GM23338 (cell line): ENCODE measurements at regions not wholly inside any gene's neighbourhood (a gene's known extent, or its start where the extent isn't known, plus 50 kb on each side); places are given as distances from the start of the nearest gene placed in this dataset.

Source experiments
- ATAC-seq: fragments of 200-7000 bp; cut with Tn5 transposase; 3 replicates; pipeline ENCODE4 v1.9.1; 2020
- DNase-seq: peaks from one replicate; pipeline ENCODE4 v3.0.0-alpha.2; 2015; ENCODE audit warnings: low spot score
- H2AFZ ChIP-seq: fragments of 200-600 bp; sonication (generic); 2 replicates; pipeline ENCODE4 v1.8.0; 2016; ENCODE audit warnings: antibody characterized with exemption, mild to moderate bottlenecking, moderate library complexity
- H3F3A ChIP-seq: fragments of 200-600 bp; sonication (generic); replicated peaks from 2 replicates; pipeline ENCODE4 v1.8.0; 2017; ENCODE audit warnings: antibody characterized with exemption, mixed run types, low read depth
- H3K27ac ChIP-seq: fragments of 200-600 bp; sonication (generic); 2 replicates; pipeline ENCODE4 v1.6.1; 2016; ENCODE audit warnings: low read depth
- H3K27me3 ChIP-seq: fragments of 200-600 bp; sonication (generic); 2 replicates; pipeline ENCODE4 v1.8.0; 2016; ENCODE audit warnings: mild to moderate bottlenecking, mixed run types, moderate library complexity; ENCODE audit not compliant: insufficient read depth
- H3K36me3 ChIP-seq: fragments of 200-600 bp; sonication (generic); 2 replicates; pipeline ENCODE4 v1.8.0; 2016; ENCODE audit warnings: mild to moderate bottlenecking; ENCODE audit not compliant: insufficient read depth
- H3K4me1 ChIP-seq: fragments of 200-600 bp; sonication (generic); 2 replicates; pipeline ENCODE4 v1.8.0; 2016; ENCODE audit warnings: mild to moderate bottlenecking, moderate library complexity; ENCODE audit not compliant: insufficient read depth
- H3K4me2 ChIP-seq: fragments of 200-600 bp; sonication (generic); 2 replicates; pipeline ENCODE4 v1.7.1; 2017; ENCODE audit warnings: mixed run types
- H3K4me3 ChIP-seq: fragments of 200-600 bp; sonication (generic); 2 replicates; pipeline ENCODE4 v1.6.1; 2016; ENCODE audit warnings: mixed run types
- H3K79me2 ChIP-seq: fragments of 200-600 bp; sonication (generic); replicated peaks from 2 replicates; pipeline ENCODE4 v1.8.0; 2017; ENCODE audit warnings: mild to moderate bottlenecking; ENCODE audit not compliant: insufficient read depth
- H3K9me2 ChIP-seq: fragments of 200-600 bp; sonication (generic); 2 replicates; pipeline ENCODE4 v1.8.0; 2017; ENCODE audit not compliant: insufficient read depth
- H4K20me1 ChIP-seq: fragments of 200-600 bp; sonication (generic); replicated peaks from 2 replicates; pipeline ENCODE4 v1.8.0; 2017; ENCODE audit warnings: mild to moderate bottlenecking; ENCODE audit not compliant: insufficient read depth
- H3K27ac Mint-ChIP-seq: 2 replicates; pipeline ENCODE4 v1.8.0; 2020; ENCODE audit warnings: inconsistent platforms, mild to moderate bottlenecking, moderate library complexity, mixed read lengths
- H3K27me3 Mint-ChIP-seq: 3 replicates; pipeline ENCODE4 v1.8.0; 2022; ENCODE audit warnings: low read depth, mild to moderate bottlenecking, moderate library complexity, mixed read lengths, inconsistent platforms; ENCODE audit not compliant: insufficient read depth, poor library complexity
- H3K36me3 Mint-ChIP-seq: 3 replicates; pipeline ENCODE4 v1.8.0; 2021; ENCODE audit warnings: low read depth, mild to moderate bottlenecking, inconsistent platforms, moderate library complexity, mixed read lengths
- H3K4me1 Mint-ChIP-seq: 3 replicates; pipeline ENCODE4 v1.8.0; 2020; ENCODE audit warnings: mild to moderate bottlenecking, inconsistent platforms, mixed read lengths
- H3K4me3 Mint-ChIP-seq: 3 replicates; pipeline ENCODE4 v1.8.0; 2021; ENCODE audit warnings: moderate library complexity, mild to moderate bottlenecking, inconsistent platforms, mixed read lengths
- H3K9me3 Mint-ChIP-seq: 3 replicates; pipeline ENCODE4 v1.8.0; 2020; ENCODE audit warnings: moderate library complexity, mild to moderate bottlenecking, inconsistent platforms, mixed read lengths
- CREB1 ChIP-seq: fragments of 250-450 bp; sonication (Bioruptor Pico); IDR thresholded peaks from 2 replicates; pipeline ENCODE4 v1.5.0; 2020; ENCODE audit warnings: low read depth, mild to moderate bottlenecking, moderate library complexity
- ETS1 ChIP-seq: IDR thresholded peaks from 2 replicates; pipeline ENCODE4 v1.6.1; 2016; ENCODE audit warnings: antibody characterized with exemption
- EZH2 ChIP-seq: fragments of 200-600 bp; sonication (generic); IDR thresholded peaks from one replicate; pipeline ENCODE4 v1.8.0; 2017; ENCODE audit warnings: antibody characterized with exemption, mild to moderate bottlenecking, low read depth; ENCODE audit not compliant: unreplicated experiment
- EZH2phosphoT487 ChIP-seq: fragments of 200-600 bp; sonication (generic); IDR thresholded peaks from one replicate; pipeline ENCODE4 v1.8.1; 2018; ENCODE audit warnings: antibody characterized with exemption; ENCODE audit not compliant: unreplicated experiment
- JUNB ChIP-seq: IDR thresholded peaks from one replicate; pipeline ENCODE4 v1.6.1; 2016; ENCODE audit warnings: antibody characterized with exemption; ENCODE audit not compliant: unreplicated experiment
- NANOG ChIP-seq: IDR thresholded peaks from 2 replicates; pipeline ENCODE4 v1.6.1; 2016; ENCODE audit warnings: antibody characterized with exemption, borderline replicate concordance
- POLR2AphosphoS5 ChIP-seq: IDR thresholded peaks from 2 replicates; pipeline ENCODE4 v1.6.1; 2016; ENCODE audit warnings: antibody characterized with exemption, low read depth
- REST ChIP-seq: IDR thresholded peaks from one replicate; pipeline ENCODE4 v1.6.1; 2018; ENCODE audit warnings: antibody characterized with exemption; ENCODE audit not compliant: unreplicated experiment
- STAT1 ChIP-seq: IDR thresholded peaks from one replicate; pipeline ENCODE4 v1.6.1; 2016; ENCODE audit warnings: antibody characterized with exemption; ENCODE audit not compliant: unreplicated experiment
- ZNF331 ChIP-seq: fragments of 250-450 bp; sonication (Bioruptor Pico); IDR thresholded peaks from 2 replicates; pipeline ENCODE4 v1.5.0; 2020; ENCODE audit warnings: low read depth, mild to moderate bottlenecking, moderate library complexity
- TF ChIP-seq, protein P1 (sequence below), 2 experiments: fragments of 200-600 bp in 1 of 2; sonication (generic) in 1 of 2; conservative IDR thresholded peaks; 2 replicates each; pipeline versions ENCODE4 v1.5.1 to v1.6.1; 2016 to 2017; ENCODE audit warnings: antibody characterized with exemption in 2 of 2, low read depth in 2 of 2, mild to moderate bottlenecking in 2 of 2, moderate library complexity in 1 of 2

- no peak for TF ChIP-seq REST
- TF ChIP-seq EZH2phosphoT487: no peak
- TF ChIP-seq CREB1: no peak
- no peak for TF ChIP-seq ETS1
- no peak for TF ChIP-seq STAT1
- TF ChIP-seq POLR2AphosphoS5: no peak
- no peak for TF ChIP-seq JUNB
- TF ChIP-seq NANOG: no peak
- TF ChIP-seq, protein P1, sequence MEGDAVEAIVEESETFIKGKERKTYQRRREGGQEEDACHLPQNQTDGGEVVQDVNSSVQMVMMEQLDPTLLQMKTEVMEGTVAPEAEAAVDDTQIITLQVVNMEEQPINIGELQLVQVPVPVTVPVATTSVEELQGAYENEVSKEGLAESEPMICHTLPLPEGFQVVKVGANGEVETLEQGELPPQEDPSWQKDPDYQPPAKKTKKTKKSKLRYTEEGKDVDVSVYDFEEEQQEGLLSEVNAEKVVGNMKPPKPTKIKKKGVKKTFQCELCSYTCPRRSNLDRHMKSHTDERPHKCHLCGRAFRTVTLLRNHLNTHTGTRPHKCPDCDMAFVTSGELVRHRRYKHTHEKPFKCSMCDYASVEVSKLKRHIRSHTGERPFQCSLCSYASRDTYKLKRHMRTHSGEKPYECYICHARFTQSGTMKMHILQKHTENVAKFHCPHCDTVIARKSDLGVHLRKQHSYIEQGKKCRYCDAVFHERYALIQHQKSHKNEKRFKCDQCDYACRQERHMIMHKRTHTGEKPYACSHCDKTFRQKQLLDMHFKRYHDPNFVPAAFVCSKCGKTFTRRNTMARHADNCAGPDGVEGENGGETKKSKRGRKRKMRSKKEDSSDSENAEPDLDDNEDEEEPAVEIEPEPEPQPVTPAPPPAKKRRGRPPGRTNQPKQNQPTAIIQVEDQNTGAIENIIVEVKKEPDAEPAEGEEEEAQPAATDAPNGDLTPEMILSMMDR (conservative IDR thresholded peaks at IDR 0.05; ENCODE audit: low read depth in 2 of 2): no peak
- TF ChIP-seq EZH2: no peak
Observed at GRCh38 chr6:97412511-97412910, 129.5 kb upstream of the MMS22L start (continued).

GRCh38 chr6:97422171-97422570 is 139.2 kb upstream of the MMS22L start:
- Histone ChIP-seq H3K4me1 (no peaks in the 10 kb centered on the region), H3F3A (no peaks in the 10 kb centered on the region), H3K27ac (no peak overlapping the region), H4K20me1 (no peaks in the 10 kb centered on the region), H3K4me2 (no peak overlapping the region), H3K36me3 (no peaks in the 10 kb centered on the region), H3K27me3 (peaks cover 9% of the 10 kb centered on the region; the same call in 1 of the 2 replicates), H3K79me2 (no peaks in the 10 kb centered on the region), H2AFZ (no peak overlapping the region), H3K4me3 (no peak overlapping the region), H3K9me2 (no peaks in the 10 kb centered on the region)
- H3K36me3 Mint-ChIP-seq: no peaks in the 10 kb centered on the region
- DNase-seq: peak; percentile 14
- no peaks in the 10 kb centered on the region for H3K4me1 Mint-ChIP-seq
- no peaks in the 10 kb centered on the region for H3K27me3 Mint-ChIP-seq
- no peak overlapping the region for H3K4me3 Mint-ChIP-seq
- peak; percentile 55 for ATAC-seq
- no peaks in the 10 kb centered on the region for H3K9me3 Mint-ChIP-seq
- H3K27ac Mint-ChIP-seq: no peak overlapping the region
- TF ChIP-seq CREB1 (no peak), REST (no peak), NANOG (no peak), STAT1 (no peak), EZH2 (no peak), ZNF331 (CRISPR knock-in tag) (no peak)
